ENCODE measurements at regions not wholly inside any gene's neighbourhood (a gene's known extent, or its start where the extent isn't known, plus 50 kb on each side); places are given as distances from the start of the nearest gene placed in this dataset.

GRCh38 chr9:87301371-87301770 lies 196.3 kb upstream of the DAPK1 start:
- TF ChIP-seq POLR2AphosphoS5 (IDR thresholded peaks at IDR 0.05; ENCODE audit: low read depth, low read length) (no peak), TAF1 (IDR thresholded peaks at IDR 0.05; ENCODE audit: borderline replicate concordance, low read depth, low read length) (no peak), POLR2A (IDR thresholded peaks at IDR 0.05; ENCODE audit: low read depth, low read length) (no peak)

Data from GM12892 (cell line).